HG02610 (cell line): ENCODE measurements at regions not wholly inside any gene's neighbourhood (a gene's known extent, or its start where the extent isn't known, plus 50 kb on each side); places are given as distances from the start of the nearest gene placed in this dataset.
"Not testable (repeated sequence)": the region's sequence is repeated elsewhere in the genome, so short reads cannot be mapped to it uniquely, and the experiment has no call there.

Source experiments
- ATAC-seq: cut with Tn5 transposase; IDR thresholded peaks from one replicate; pipeline ENCODE4 v1.9.1; 2021; ENCODE audit warnings: mild to moderate bottlenecking, moderate library complexity; ENCODE audit not compliant: unreplicated experiment

DNA sequence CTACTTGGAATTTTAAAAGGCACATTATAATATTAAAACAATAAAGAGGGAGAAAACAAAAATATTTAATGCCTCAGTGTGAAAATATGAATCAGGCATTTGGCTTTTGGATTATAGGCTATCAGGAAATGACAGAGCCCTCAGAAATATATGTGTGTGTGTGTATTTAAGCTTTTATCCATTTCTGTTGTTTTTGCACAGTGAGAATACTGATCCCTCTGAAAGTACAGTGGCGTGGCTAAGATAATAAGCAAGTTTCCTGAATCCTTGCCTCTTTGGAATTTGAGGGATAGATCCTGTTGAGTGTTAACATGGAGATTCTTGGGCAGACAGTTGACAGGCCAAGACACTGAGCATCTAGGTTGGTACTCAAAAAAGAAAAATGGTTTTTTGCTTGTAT, 234.8 kb upstream of the ZBTB20 start:
- no peak for ATAC-seq

- ATAC-seq: no peak
Measured at GRCh38 chr3:115384381-115384780, 237.3 kb upstream of the ZBTB20 start.

DNA sequence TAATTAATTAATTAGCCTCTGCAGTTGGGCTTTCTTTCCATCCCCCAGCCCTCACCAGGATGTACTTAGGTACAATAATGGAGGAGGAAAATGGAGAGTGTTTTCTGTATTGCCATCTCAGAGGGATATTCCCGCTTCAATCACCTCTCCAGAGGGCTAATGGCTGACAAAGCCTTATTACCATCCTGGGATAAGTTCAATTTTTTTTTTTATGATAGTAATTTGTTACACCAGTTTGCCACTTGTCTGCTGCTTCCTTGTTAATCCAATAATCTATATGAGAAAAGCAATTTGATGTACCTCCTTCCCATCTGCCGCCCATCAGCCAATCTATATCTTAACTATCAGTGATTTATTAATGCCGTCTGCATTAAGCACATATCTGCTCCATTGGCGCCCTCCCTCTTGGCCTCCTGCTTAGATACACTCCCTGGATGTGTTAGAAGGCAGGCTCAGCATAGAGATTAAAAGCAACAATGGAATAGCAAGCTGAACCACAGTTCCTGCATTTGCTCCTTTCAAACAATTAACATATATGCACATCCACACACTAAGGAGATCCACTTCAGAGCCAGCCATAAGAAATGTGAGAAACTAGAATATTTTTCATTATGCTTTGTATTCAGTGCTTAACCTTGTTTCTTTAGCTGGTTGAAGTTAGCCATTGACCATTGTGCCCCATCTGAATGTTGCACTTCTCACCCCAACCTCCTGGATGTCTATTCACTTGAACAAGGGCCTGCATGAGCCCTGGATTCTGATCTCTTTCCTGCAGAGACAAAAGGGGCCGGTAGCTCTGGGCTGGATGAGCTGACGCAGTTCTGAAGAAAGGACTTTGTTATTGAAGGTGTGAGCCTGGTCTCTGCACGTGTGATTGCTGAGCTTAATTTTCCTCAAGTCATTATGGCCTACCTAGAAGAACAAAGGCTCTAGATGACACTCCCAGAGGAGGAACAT, 237.3 kb upstream of the GAP43 start:
- ATAC-seq: no peak

GRCh38 chr3:115388166-115388565, 235.1 kb upstream of the GAP43 start:
- no peak for ATAC-seq

- ATAC-seq: no peak
Measured at GRCh38 chr3:115388811-115389210, 234.5 kb upstream of the GAP43 start.

DNA sequence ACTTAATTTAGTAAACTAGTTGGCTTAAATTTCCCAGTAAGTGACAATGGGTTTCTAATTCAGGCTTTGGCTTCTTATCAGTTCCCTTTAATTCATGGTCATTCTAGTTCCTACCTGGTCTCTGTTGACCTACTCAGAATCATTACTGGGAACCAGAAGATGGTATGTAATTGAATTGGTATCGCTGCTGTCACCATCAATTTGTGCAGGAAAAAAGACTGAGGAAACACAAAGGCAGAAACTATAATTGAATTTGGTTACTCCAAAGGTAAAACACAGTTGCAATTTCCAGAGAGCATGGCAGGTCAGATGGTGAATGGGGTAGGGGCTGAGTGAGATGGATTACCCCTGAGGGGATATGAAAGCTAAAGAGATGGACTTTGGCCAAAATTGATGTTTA, 226.5 kb upstream of the GAP43 start:
- ATAC-seq: no peak

DNA sequence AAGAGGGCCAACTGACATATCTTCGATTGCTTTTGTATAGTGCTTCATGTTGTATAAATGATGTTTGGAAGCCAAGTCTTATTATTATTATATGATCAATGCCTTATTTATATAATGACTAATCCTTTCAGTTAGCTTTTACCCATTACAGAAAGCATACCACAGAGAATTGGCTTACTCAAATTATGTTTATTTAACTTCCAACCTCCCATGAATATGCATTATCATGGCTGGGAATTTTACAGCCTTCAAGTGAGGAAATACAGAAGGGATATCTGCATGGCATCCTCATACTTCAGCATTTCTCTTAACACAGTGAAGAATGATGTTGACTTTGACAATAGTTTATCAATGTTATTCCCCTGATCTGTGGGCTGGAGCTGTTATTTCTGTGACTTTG, 225.9 kb upstream of the GAP43 start:
- no peak for ATAC-seq

DNA sequence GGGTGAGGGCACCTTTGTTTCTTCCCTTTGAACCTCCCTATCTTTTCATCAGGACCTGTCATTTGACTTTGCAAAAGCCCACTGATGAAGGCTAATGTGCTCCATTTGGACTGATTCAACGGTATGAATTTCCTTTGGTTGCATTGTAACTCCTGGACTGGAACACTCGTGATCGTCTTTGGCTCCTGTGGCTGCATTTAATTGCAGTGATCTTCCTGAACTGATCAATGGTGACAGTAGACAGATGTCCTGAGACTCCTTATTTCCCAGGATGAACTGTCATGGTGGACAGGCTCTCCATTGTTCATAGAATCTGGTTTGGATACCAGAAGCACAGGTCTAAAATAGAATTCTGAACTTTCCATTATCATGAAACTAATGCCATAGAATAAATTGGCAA, 224.8 kb upstream of the GAP43 start:
- no peak for ATAC-seq

DNA sequence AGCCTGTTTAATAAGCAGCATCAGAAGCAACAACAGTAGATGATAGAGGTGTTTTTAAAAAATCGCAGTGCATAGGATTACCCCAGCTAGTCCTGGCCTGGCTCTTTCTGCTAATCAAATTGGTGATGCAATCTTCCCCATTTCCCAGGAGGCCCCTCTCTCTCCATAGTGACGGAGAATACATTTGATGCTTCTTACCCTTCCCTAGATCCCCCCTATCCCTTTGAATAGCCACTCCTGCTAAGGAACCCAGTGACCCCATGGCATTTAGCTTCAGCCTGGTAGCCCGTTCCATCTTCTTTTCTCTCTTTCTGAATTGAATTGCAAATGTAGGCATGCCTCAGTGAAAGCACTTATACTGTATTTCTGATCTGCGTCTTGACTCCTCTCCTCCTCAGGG, 223.6 kb upstream of the GAP43 start:
- ATAC-seq: no peak

DNA sequence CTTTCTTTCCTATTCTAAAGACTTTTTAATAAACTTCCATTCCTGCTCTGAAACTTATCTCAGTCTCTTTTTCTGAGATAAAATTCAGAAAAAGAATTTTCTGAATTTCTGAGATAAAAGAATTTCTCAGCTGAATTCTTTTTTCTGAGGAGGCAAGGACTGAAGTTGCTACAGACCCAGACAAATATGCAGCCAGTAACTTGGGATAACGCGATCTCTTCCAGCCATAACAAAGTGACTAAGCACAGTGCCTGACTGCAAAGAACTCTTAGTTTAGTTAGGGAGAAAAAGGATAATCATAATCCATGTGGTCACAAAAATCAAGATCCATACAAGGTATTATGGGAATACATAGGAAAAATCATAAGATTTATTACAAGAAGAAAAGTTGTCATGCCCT, 222.0 kb upstream of the GAP43 start:
- no peak for ATAC-seq

DNA sequence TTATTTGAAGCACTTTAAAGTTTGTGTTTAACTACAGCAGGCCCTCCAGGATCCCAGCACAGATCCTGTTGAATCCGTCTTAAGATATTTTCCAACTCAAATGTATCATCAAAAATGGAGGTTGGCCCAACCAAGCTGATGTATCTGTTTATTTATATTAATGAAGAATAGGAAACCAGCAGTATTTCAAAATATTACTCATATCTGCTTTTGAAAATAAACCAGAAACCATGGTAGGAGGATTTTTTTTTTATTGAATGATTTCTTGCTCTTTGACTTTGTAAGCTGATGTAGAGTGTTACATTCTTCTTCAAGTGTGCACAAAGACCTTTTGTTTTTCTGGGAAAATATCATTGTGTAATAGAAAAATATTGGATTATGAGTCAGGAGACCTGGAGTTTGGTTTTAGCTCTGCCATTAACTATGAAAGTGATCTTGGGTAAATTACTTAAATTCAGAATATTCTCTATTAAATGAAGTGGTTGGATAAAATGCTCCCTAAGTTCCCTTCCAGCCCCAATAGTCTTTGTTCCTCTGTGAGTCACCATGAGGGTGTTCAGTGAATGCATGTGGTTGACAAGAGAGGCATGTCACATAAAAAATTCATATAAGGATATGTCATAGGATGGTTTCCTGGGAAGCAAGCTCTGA, 221.3 kb upstream of the GAP43 start:
- ATAC-seq: no peak

DNA sequence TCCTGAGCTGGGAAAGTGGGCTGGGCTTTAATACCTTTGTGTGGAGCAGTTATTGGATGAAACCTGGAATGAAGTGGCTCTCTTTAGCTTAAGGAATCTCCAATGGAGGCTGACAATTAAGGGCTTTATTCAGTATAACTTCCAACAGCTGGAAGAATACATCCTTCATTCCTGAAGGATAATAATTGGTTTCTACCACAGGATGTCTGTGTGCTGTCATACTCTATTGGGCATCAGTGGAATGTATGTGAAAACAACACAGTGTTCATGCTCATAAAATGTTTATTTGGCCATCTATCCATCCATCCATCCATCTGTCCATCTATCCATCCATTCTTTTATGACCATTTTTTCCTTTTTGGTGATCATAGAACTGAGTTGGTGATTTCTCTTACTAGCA, 220.7 kb upstream of the GAP43 start:
- ATAC-seq: no peak

- no peak for ATAC-seq
Measured at GRCh38 chr3:115403786-115404185, 219.5 kb upstream of the GAP43 start.

- ATAC-seq: no peak
Measured at GRCh38 chr3:115409596-115409995, 213.7 kb upstream of the GAP43 start.

- not testable (repeated sequence) for ATAC-seq
Measured at GRCh38 chr3:115414610-115415009, 208.7 kb upstream of the GAP43 start.

DNA sequence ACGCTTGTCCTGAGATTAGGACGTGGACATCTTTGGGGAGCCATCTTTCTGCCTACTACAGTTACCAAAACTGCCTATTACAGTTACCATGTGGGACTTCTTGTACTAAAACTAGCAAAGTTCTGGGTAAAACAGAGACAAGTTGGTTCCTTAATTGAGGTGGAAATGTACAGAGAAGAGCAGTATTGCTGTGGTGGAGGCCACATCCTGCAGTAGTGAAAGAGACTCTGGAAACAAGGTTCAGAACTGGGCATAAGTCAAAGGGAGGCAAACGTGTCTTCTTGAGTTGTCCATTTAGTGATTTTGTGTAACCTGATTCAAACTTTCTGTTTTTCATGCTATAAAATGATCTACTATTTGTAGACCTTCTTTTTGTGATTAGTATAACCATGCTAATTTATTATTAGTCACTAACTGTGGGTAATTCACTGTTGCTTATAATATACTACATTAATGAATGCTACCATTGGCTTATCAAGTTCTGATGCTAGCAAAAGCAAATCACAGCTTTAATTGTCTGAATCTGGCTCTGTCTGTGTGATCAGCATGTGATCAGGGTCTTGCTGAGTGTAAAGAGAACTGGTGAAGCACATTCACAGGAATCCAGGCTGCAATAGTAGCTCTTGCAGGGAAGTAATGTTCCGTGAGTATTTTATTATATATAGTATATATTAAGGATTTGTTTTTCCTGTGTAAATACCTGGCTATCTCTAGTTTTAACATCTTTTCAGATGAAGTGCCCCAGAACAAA, 207.9 kb upstream of the GAP43 start:
- ATAC-seq: no peak

GRCh38 chr3:115418583-115418982, 204.7 kb upstream of the GAP43 start:
- no peak for ATAC-seq

- ATAC-seq: no peak
Measured at GRCh38 chr3:115420086-115420485, 203.2 kb upstream of the GAP43 start.

DNA sequence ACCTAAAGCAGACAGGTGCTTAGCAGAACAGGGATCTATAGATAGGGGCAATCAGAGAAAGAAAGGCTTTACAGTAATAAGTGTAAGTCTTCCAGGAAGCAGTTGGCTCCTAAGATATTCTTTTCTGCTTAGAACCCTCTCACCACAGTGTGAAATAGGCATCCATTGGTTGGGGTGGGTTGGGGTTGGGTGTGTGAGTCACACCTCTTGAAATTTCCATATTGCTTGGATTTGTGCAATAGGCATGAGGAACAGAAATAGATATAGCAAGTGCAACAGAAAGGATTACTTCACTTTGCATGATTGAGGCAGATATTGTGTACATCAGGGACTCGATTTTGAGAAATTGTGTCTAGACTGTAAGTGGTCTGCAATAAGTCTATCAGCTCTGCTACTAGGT, 200.1 kb upstream of the GAP43 start:
- ATAC-seq: no peak

DNA sequence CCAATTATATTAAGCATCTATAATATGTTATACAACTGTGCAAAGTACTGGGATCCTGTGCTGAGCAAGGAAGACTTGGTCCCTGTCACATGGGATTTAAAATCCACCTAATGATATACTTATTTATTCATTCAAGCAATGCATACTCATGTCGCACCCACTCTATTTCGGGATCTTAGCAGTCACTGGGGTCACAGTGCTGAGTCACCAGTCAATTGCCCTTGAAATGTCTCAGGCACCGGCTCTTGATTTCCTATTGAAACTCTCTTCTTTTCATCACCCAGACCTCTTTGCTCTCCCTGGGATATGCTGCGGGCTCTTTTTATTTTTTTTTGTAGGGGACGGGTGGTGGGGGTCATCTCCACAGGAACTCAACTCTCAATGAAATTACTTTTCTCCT, 194.5 kb upstream of the GAP43 start:
- no peak for ATAC-seq

GRCh38 chr3:115436767-115437301, 186.5 kb upstream of the GAP43 start:
- no peak for ATAC-seq
